HEK293 (cell line): ENCODE measurements at regions not wholly inside any gene's neighbourhood (a gene's known extent, or its start where the extent isn't known, plus 50 kb on each side); places are given as distances from the start of the nearest gene placed in this dataset.

Experiments
- CTCF ChIA-PET: fragments of 350-600 bp; formaldehyde crosslinking; extraction: SDS; loops from one replicate; lab custom pipeline; 2021; ENCODE audit warnings: antibody characterized with exemption; lab: Yijun Ruan, JAX
- POLR2A ChIA-PET: fragments of 300-600 bp; formaldehyde crosslinking; extraction: SDS; loops from one replicate; lab custom pipeline; 2020; ENCODE audit warnings: antibody characterized with exemption, inconsistent platforms; lab: Yijun Ruan, JAX
- H3K27ac ChIP-seq: fragments of 200-500 bp; sonication (Bioruptor generic); 2 replicates; pipeline ENCODE4 v1.5.1; 2014; ENCODE audit warnings: low read depth, low read length, control low read depth, inconsistent platforms; ENCODE audit errors: extremely low read depth
- H3K36me3 ChIP-seq, 2 experiments: fragments of 200-500 bp in 1 of 2; sonication (Bioruptor generic) in 1 of 2; 1 replicate in 1 of 2; 2 replicates in 1 of 2; pipeline ENCODE4 v1.5.1; 2014 to 2017; ENCODE audit warnings: inconsistent platforms in 2 of 2, low read length in 2 of 2; ENCODE audit not compliant: control insufficient read depth in 2 of 2, insufficient read depth in 1 of 2
- H3K4me1 ChIP-seq: fragments of 200-500 bp; sonication (Bioruptor generic); 2 replicates; pipeline ENCODE4 v1.5.1; 2014; ENCODE audit warnings: mild to moderate bottlenecking, low read length, inconsistent platforms; ENCODE audit not compliant: control insufficient read depth, insufficient read depth
- H3K4me3 ChIP-seq: 2 replicates; pipeline ENCODE4 v1.5.1; 2011; ENCODE audit warnings: low read depth, mild to moderate bottlenecking, control low read depth, low read length, moderate library complexity
- H3K9me3 ChIP-seq: fragments of 200-500 bp; sonication (Bioruptor generic); 2 replicates; pipeline ENCODE4 v1.5.1; 2014; ENCODE audit warnings: low read depth, low read length, inconsistent platforms; ENCODE audit not compliant: control insufficient read depth, insufficient read depth
- KLF1 ChIP-seq: fragments of 450-650 bp; formaldehyde crosslinking; IDR thresholded peaks from 2 replicates; pipeline ENCODE4 v1.5.1; 2016; ENCODE audit warnings: missing biosample characterization, missing genetic modification characterization
- OSR2 ChIP-seq: fragments of 450-650 bp; formaldehyde crosslinking; IDR thresholded peaks from 2 replicates; pipeline ENCODE4 v1.5.1; 2016; ENCODE audit warnings: missing biosample characterization, missing genetic modification characterization
- SP3 ChIP-seq: fragments of 450-650 bp; formaldehyde crosslinking; IDR thresholded peaks from 2 replicates; pipeline ENCODE4 v1.5.1; 2016; ENCODE audit warnings: missing biosample characterization, missing genetic modification characterization
- WT1 ChIP-seq: fragments of 450-650 bp; formaldehyde crosslinking; IDR thresholded peaks from 2 replicates; pipeline ENCODE4 v1.5.1; 2016; ENCODE audit warnings: missing biosample characterization, missing genetic modification characterization
- ZBTB8A ChIP-seq: fragments of 450-650 bp; formaldehyde crosslinking; IDR thresholded peaks from 2 replicates; pipeline ENCODE4 v1.5.1; 2016; ENCODE audit warnings: missing biosample characterization, missing genetic modification characterization
- ZFP37 ChIP-seq: fragments of 450-650 bp; formaldehyde crosslinking; IDR thresholded peaks from 2 replicates; pipeline ENCODE4 v1.5.1; 2016; ENCODE audit warnings: missing biosample characterization, missing genetic modification characterization
- ZNF114 ChIP-seq: fragments of 450-650 bp; formaldehyde crosslinking; IDR thresholded peaks from 2 replicates; pipeline ENCODE4 v1.5.0; 2017; ENCODE audit warnings: missing biosample characterization, missing genetic modification characterization
- ZNF140 ChIP-seq: fragments of 450-650 bp; formaldehyde crosslinking; IDR thresholded peaks from 2 replicates; pipeline ENCODE4 v1.5.1; 2016; ENCODE audit warnings: missing biosample characterization, missing genetic modification characterization
- ZNF174 ChIP-seq: fragments of 450-650 bp; formaldehyde crosslinking; IDR thresholded peaks from 2 replicates; pipeline ENCODE4 v1.5.0; 2017; ENCODE audit warnings: missing biosample characterization, mild to moderate bottlenecking, missing genetic modification characterization
- ZNF184 ChIP-seq: fragments of 450-650 bp; IDR thresholded peaks from 2 replicates; pipeline ENCODE4 v1.5.1; 2018; ENCODE audit warnings: missing biosample characterization, mild to moderate bottlenecking, missing genetic modification characterization
- ZNF221 ChIP-seq: fragments of 450-650 bp; formaldehyde crosslinking; IDR thresholded peaks from 2 replicates; pipeline ENCODE4 v1.5.1; 2017; ENCODE audit warnings: missing biosample characterization, missing genetic modification characterization, borderline replicate concordance
- ZNF24 ChIP-seq: fragments of 450-650 bp; formaldehyde crosslinking; IDR thresholded peaks from 2 replicates; pipeline ENCODE4 v1.5.1; 2016; ENCODE audit warnings: missing biosample characterization, missing genetic modification characterization
- ZNF311 ChIP-seq: fragments of 450-650 bp; formaldehyde crosslinking; IDR thresholded peaks from 2 replicates; pipeline ENCODE4 v1.5.1; 2017; ENCODE audit warnings: missing biosample characterization, missing genetic modification characterization, borderline replicate concordance
- ZNF350 ChIP-seq: fragments of 450-650 bp; formaldehyde crosslinking; IDR thresholded peaks from 2 replicates; pipeline ENCODE4 v1.5.0; 2017; ENCODE audit warnings: missing biosample characterization, mild to moderate bottlenecking, missing genetic modification characterization
- ZNF37A ChIP-seq: fragments of 450-650 bp; IDR thresholded peaks from 2 replicates; pipeline ENCODE4 v1.5.1; 2018; ENCODE audit warnings: missing biosample characterization, missing genetic modification characterization
- ZNF416 ChIP-seq: fragments of 450-650 bp; formaldehyde crosslinking; IDR thresholded peaks from 2 replicates; pipeline ENCODE4 v1.5.1; 2016; ENCODE audit warnings: missing biosample characterization, missing genetic modification characterization
- ZNF513 ChIP-seq: fragments of 450-650 bp; IDR thresholded peaks from 2 replicates; pipeline ENCODE4 v1.5.1; 2018; ENCODE audit warnings: missing biosample characterization, missing genetic modification characterization
- ZNF585B ChIP-seq: fragments of 450-650 bp; formaldehyde crosslinking; IDR thresholded peaks from 2 replicates; pipeline ENCODE4 v1.5.1; 2016; ENCODE audit warnings: missing biosample characterization, missing genetic modification characterization
- ZNF626 ChIP-seq: fragments of 450-650 bp; sonication (Bioruptor Pico); formaldehyde crosslinking; IDR thresholded peaks from 2 replicates; pipeline ENCODE4 v1.5.1; 2018; ENCODE audit warnings: missing biosample characterization, missing genetic modification characterization, inconsistent platforms
- ZNF654 ChIP-seq: fragments of 450-650 bp; formaldehyde crosslinking; IDR thresholded peaks from 2 replicates; pipeline ENCODE4 v1.5.1; 2016; ENCODE audit warnings: low read depth, missing biosample characterization, missing genetic modification characterization
- ZNF704 ChIP-seq: fragments of 450-650 bp; formaldehyde crosslinking; IDR thresholded peaks from 2 replicates; pipeline ENCODE4 v1.5.1; 2016; ENCODE audit warnings: missing biosample characterization, missing genetic modification characterization
- ZNF707 ChIP-seq: fragments of 450-650 bp; formaldehyde crosslinking; IDR thresholded peaks from 2 replicates; pipeline ENCODE4 v1.5.1; 2016; ENCODE audit warnings: missing biosample characterization, missing genetic modification characterization
- ZNF76 ChIP-seq: fragments of 450-650 bp; formaldehyde crosslinking; IDR thresholded peaks from 2 replicates; pipeline ENCODE4; 2016; ENCODE audit warnings: low read depth, missing biosample characterization, missing genetic modification characterization, borderline replicate concordance
- TF ChIP-seq, protein P1 (sequence below): fragments of 450-650 bp; formaldehyde crosslinking; IDR thresholded peaks from 2 replicates; pipeline ENCODE4 v1.5.1; 2016; ENCODE audit warnings: missing biosample characterization, missing genetic modification characterization
- TF ChIP-seq, protein P2 (sequence below): fragments of 450-650 bp; formaldehyde crosslinking; IDR thresholded peaks from 2 replicates; pipeline ENCODE4 v1.5.1; 2017; ENCODE audit warnings: missing biosample characterization, missing genetic modification characterization
- TF ChIP-seq, protein P3 (sequence below): fragments of 450-650 bp; formaldehyde crosslinking; IDR thresholded peaks from 2 replicates; pipeline ENCODE4 v1.5.1; 2016; ENCODE audit warnings: missing biosample characterization, missing genetic modification characterization

DNA sequence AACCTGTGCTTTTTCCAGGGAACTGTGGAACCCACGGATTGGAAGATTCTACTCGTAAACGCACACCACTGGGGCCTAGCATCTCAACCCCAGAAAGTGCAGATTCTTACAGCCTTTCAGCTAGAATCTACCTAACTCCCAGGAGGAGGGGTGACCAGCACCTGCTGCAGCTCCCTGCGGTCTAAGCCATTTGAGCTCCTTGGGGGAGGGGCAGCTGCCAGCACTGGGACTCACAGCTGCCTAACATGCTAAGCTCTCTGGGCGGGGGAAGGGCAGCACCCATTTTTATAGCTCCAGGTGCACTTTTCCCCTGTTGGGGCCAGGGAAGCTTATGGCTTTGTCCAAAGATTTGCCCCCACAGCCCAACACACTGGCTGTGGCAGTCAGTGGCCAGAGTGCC is 595.7 kb upstream of the EPHA5 start:
- ChIA-PET CTCF (no interaction called here), POLR2A (no interaction called here)
- no peak overlapping the region for H3K27ac ChIP-seq
- TF ChIP-seq ZNF140 (tag by site-specific recombination) (no peak), ZNF311 (tag by site-specific recombination) (no peak), OSR2 (tag by site-specific recombination) (no peak), ZFP37 (tag by site-specific recombination) (no peak), ZNF416 (no peak), ZNF654 (tag by site-specific recombination) (no peak), ZNF184 (tag by site-specific recombination) (no peak)
- TF ChIP-seq, protein P1, sequence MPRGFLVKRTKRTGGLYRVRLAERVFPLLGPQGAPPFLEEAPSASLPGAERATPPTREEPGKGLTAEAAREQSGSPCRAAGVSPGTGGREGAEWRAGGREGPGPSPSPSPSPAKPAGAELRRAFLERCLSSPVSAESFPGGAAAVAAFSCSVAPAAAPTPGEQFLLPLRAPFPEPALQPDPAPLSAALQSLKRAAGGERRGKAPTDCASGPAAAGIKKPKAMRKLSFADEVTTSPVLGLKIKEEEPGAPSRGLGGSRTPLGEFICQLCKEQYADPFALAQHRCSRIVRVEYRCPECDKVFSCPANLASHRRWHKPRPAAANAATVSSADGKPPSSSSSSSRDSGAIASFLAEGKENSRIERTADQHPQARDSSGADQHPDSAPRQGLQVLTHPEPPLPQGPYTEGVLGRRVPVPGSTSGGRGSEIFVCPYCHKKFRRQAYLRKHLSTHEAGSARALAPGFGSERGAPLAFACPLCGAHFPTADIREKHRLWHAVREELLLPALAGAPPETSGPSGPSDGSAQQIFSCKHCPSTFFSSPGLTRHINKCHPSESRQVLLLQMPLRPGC: no peak
- TF ChIP-seq, protein P2, sequence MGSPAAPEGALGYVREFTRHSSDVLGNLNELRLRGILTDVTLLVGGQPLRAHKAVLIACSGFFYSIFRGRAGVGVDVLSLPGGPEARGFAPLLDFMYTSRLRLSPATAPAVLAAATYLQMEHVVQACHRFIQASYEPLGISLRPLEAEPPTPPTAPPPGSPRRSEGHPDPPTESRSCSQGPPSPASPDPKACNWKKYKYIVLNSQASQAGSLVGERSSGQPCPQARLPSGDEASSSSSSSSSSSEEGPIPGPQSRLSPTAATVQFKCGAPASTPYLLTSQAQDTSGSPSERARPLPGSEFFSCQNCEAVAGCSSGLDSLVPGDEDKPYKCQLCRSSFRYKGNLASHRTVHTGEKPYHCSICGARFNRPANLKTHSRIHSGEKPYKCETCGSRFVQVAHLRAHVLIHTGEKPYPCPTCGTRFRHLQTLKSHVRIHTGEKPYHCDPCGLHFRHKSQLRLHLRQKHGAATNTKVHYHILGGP (tag by site-specific recombination): no peak
- TF ChIP-seq, protein P3, sequence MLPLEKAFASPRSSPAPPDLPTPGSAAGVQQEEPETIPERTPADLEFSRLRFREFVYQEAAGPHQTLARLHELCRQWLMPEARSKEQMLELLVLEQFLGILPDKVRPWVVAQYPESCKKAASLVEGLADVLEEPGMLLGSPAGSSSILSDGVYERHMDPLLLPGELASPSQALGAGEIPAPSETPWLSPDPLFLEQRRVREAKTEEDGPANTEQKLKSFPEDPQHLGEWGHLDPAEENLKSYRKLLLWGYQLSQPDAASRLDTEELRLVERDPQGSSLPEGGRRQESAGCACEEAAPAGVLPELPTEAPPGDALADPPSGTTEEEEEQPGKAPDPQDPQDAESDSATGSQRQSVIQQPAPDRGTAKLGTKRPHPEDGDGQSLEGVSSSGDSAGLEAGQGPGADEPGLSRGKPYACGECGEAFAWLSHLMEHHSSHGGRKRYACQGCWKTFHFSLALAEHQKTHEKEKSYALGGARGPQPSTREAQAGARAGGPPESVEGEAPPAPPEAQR (tag by site-specific recombination): no peak
- H3K9me3 ChIP-seq: no peaks in the 10 kb centered on the region
- no peaks in the 10 kb centered on the region for H3K36me3 ChIP-seq
- no peak overlapping the region for H3K4me3 ChIP-seq
- H3K4me1 ChIP-seq: no peaks in the 10 kb centered on the region

DNA sequence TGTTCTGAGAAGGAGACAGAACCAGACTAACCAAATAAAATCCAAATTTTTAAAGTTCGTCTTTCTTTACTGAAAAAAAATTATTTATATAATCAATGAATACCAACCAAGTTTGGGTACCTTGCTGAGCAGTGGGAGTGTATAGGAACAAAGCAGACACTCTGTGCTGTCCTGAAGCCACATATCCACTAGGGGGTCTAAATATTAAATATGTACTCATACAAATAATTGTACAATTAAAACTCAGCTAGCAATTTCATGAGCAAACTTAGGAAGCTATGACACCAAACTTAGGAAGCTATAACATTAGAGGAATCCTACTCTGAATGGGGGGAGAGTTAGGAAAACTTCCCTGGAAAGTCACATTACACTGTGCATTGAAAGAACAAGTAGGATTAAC is 582.0 kb upstream of the EPHA5 start:
- CTCF ChIA-PET: interaction anchor here (0.5 kb wide), 1 partner anchor 451 kb away, joined by 3 read pairs; no protein-coding TSS in a partner anchor
- POLR2A ChIA-PET: no interaction called here

DNA sequence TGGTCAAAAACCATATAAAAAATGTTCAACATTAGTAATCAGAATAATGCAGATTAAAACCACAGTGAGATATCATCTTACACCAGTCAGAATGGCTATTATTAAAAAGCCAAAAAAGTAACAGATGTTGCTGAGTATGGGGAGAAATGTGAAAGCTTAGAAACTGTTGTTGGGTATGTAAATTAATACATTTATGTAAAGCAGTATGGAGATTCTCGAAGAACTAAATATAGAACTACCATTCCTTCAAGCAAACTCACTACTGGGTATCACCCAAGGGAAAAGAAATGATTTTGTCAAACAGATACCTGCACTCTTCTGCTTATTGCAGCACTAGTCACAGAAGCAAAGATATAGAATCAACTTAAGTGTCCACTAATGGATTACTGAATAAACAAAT is 576.4 kb upstream of the EPHA5 start:
- POLR2A ChIA-PET: no interaction called here

More for the DNA sequence above, 582.0 kb upstream of the EPHA5 start:
- no peaks in the 10 kb centered on the region for H3K36me3 ChIP-seq
- no peak overlapping the region for H3K27ac ChIP-seq
- H3K4me3 ChIP-seq: no peak overlapping the region
- H3K4me1 ChIP-seq: no peaks in the 10 kb centered on the region
- TF ChIP-seq ZNF350 (tag by site-specific recombination) (no peak), ZNF76 (no peak), ZNF114 (tag by site-specific recombination) (no peak), ZNF221 (no peak), ZNF626 (tag by site-specific recombination) (no peak), WT1 (tag by site-specific recombination) (no peak), KLF1 (tag by site-specific recombination) (no peak), SP3 (tag by site-specific recombination) (no peak), ZNF37A (tag by site-specific recombination) (no peak), ZNF24 (tag by site-specific recombination) (no peak)
- no peaks in the 10 kb centered on the region for H3K9me3 ChIP-seq

More for the DNA sequence above, 576.4 kb upstream of the EPHA5 start:
- Histone ChIP-seq H3K9me3 (no peaks in the 10 kb centered on the region), H3K36me3 (no peaks in the 10 kb centered on the region), H3K4me3 (no peak overlapping the region), H3K4me1 (no peaks in the 10 kb centered on the region), H3K27ac (no peak overlapping the region)
- TF ChIP-seq ZNF513 (tag by site-specific recombination) (no peak), ZNF707 (no peak), ZNF174 (tag by site-specific recombination) (no peak), ZNF704 (tag by site-specific recombination) (no peak), ZNF585B (tag by site-specific recombination) (no peak), ZBTB8A (tag by site-specific recombination) (no peak)
- CTCF ChIA-PET: interaction anchor here (0.6 kb wide), 1 partner anchor 309 kb away, joined by 4 read pairs; no protein-coding TSS in a partner anchor
